Superior temporal gyrus (tissue), 1 donor: ENCODE measurements at regions not wholly inside any gene's neighbourhood (a gene's known extent, or its start where the extent isn't known, plus 50 kb on each side); places are given as distances from the start of the nearest gene placed in this dataset.

Experiments used
- DNase-seq: peaks from one replicate; pipeline ENCODE4 v3.0.0-alpha.2; 2016; ENCODE audit errors: extremely low spot score

DNA sequence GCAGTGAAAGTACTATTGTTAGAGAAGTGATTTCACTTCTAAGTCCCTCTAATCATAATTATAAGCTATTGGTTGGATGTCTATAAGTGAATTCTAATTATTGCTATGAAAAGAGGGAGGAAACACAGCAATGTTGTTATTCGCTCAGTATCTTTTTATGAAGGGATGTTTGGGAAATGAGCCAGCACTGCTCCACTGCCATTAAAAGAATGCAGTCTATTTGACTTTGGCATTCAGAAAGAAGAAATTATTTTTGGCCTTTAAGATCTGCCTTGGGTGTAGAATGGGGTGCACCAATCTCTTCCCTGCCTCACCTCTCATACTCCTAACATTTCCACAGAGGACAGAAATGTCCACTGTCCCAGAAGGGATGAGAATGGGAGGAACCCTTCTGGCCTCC lies 332.0 kb downstream of the SPATA31D1 start:
- no peak for DNase-seq

DNA sequence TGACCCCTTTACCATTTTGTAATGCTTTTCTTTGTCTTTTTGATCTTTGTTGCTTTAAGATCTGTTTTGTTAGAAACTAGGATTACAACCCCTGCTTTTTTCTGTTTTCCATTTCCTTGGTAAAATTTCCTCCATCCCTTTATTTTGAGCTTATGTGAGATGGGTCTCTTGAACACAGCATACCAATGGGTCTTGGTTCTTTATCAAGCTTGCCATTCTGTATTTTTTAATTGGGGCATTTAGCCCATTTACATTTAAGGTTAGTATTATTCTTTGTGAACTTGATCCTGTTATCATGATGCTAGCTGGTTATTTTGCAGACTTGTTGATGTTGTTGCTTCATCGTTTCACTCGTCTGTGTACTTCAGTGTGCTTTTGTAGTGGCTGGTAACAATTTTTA lies 337.3 kb downstream of the SPATA31D1 start:
- DNase-seq: no peak

DNA sequence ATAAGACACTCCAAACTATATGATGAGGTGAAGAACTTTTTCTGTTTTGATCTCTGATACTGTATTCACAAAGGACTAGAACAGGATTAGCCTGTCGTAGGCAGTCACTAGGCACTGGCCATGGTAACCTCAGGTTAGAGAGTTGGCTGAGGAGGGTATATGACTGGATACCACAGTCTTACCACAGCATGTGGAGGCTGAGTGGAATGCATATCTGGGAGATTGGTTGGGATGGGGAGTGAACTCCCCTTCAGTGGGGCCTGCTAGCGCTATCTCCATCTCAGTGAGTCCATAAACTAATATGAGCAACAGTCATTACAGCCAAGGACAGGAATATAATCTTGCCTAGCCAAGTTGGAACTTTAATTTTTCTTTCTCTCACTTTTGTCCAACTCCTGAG lies 339.1 kb downstream of the SPATA31D1 start:
- DNase-seq: no peak

DNA sequence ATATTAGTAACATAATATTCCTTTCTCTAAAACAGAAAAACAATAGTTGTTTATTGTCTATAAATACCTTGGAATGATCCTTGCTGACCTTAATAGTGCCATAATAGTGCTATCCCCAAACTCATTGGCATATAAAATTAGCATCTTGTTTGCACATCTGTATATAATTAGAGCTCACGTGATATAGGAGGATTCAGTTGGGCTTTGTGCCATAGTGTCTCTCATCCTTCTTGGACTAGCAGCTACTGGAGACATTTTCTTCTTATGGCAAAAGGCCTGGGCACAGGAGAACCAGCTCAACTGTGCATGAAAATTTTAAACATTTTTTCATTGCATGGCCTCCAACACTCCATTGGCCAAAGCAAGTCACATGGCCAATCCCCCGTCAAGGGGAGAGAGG lies 342.5 kb downstream of the SPATA31D1 start:
- DNase-seq: no peak

DNA sequence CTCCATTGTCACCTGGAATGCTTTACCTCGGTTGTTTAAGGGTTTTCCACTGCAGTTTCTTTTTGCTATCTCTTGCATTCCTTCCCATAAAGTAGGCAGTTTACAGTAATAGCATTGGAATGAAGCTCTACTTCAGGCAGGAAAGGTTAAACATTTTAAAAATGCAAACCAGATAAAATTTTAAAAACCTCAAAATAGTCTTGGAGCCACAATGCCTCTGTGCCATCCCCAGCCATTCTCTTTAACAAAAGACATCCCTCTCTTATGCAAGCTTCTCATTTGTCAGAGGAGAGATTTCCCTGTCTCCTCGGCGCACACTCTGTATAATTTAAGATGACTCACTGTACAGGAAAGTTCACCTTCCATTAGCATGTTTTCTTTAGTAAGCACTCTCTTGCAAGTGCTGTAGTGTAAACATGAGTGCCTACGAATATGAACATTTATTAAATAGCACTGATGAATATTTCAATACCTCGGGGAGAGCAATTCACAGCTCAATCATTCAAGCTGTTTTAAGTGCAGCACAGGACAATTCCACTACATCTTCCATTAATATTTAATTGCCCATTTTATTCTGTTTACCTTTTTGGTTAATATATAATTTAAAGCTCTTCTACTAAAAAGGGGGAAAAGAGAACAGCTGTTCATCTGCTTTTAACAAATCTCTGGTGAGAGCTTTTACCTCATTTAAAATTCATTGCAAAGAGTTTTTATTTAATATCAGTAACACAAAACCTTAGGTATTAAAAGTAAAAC lies 343.6 kb downstream of the SPATA31D1 start:
- DNase-seq: no peak

DNA sequence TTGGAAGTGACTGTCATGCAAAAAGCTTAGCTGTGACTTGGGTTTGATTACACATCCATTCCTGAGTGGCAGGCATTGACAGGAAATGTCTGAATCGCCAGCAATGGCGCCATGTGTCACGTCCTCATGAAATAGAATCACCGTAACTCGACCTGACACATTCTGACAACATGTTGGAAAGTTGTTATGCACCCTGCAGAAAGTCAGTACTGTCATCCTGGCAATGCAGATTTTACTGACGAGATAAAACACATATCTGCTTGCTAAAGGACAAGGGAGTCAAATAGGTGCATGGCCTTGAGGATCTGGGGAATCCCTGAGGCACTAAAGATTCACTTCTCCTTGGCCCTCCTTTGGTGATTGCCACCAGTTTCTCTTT lies 344.2 kb downstream of the SPATA31D1 start:
- DNase-seq: no peak

DNA sequence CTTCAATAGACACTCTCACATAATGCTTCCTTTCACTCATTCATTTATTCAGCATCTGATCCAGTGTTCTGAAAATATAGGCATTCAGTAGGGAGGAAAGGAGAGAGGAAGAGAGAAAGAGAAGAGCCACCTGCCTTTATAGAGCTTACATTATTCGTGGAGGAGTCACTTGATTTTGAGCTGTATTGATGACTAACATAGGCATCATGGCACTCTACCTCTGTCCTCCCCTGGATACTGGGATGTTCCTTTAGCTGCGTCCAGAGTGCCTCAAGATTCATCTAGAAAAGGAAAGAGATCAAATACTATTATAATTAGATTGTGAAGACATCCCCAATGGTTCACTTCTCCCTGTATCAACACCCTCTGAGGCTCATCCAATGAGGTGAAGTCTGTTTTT lies 345.1 kb downstream of the SPATA31D1 start:
- DNase-seq: no peak

GRCh38 chr9:82334286-82334685 lies 345.7 kb downstream of the SPATA31D1 start:
- no peak for DNase-seq

- no peak for DNase-seq
Measured at GRCh38 chr9:82337351-82337750, 348.8 kb downstream of the SPATA31D1 start.

DNA sequence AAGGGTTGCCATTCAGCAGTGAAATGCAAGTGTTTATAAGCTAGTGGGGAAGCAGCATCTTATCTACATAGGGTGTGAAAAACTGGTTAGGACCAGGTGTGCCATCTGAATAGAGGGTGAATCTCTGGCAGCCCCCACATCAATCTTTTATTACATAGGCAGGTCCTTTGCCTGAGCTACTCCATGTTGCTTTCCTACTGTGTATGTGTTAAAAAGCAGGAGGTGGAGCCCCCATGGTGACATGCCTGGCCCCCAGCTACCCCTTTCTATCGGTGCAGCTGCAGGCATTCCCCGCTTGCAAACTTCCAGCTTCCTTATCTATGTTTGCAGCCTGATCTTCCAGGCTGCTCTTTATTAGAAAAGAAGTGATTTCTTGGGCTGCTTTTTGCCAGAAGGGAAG lies 353.5 kb downstream of the SPATA31D1 start:
- no peak for DNase-seq

- DNase-seq: no peak
Measured at GRCh38 chr9:82346040-82346439, 357.5 kb downstream of the SPATA31D1 start.

GRCh38 chr9:82353631-82354278 lies 365.2 kb downstream of the SPATA31D1 start:
- no peak for DNase-seq

- no peak for DNase-seq
Measured at GRCh38 chr9:82354279-82354659, 365.7 kb downstream of the SPATA31D1 start.

- no peak for DNase-seq
Measured at GRCh38 chr9:82356131-82356530, 367.6 kb downstream of the SPATA31D1 start.

GRCh38 chr9:82356871-82357270 lies 368.3 kb downstream of the SPATA31D1 start:
- no peak for DNase-seq

GRCh38 chr9:82363198-82363597 lies 374.6 kb downstream of the SPATA31D1 start:
- DNase-seq: no peak

DNA sequence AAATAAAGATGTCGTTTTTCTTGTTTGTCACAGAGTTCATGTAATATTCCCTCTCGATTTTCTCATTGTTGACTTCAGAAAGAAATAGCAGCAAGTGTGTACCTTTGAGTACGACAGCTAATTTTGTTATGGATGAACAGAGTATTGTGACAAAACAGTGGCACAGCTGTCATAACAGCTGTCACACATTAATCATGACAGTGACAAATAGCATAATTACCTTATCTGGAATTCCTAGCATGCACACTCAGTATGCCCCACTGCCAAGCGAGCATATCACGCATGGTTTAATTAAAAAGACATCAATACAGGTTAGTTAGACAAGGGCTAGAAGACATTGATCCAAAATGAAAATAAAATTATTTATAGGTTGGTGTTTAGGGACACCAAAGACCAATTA lies 375.1 kb downstream of the SPATA31D1 start:
- no peak for DNase-seq

GRCh38 chr9:82367016-82367415 lies 378.4 kb downstream of the SPATA31D1 start:
- DNase-seq: no peak

DNA sequence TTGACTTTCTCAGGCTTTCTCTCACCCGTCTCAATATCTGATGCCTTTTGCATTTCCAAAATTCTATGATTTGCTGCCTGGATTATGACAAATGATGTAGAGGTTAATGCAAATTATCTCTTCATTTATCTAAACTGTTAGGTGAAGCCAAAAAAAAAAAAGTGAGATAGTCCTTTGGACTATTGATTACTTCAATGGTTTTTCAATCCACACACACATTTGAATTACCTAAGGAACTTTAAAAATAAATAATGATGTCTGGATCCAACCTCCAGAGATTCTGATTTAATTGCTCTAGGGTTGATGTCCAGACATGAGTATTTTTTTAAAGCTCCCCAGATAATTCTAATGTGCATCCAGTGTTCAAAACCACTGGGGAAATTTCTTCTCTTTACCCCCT lies 379.4 kb downstream of the SPATA31D1 start:
- DNase-seq: no peak

GRCh38 chr9:82369251-82369945 lies 380.8 kb downstream of the SPATA31D1 start:
- DNase-seq: no peak

DNA sequence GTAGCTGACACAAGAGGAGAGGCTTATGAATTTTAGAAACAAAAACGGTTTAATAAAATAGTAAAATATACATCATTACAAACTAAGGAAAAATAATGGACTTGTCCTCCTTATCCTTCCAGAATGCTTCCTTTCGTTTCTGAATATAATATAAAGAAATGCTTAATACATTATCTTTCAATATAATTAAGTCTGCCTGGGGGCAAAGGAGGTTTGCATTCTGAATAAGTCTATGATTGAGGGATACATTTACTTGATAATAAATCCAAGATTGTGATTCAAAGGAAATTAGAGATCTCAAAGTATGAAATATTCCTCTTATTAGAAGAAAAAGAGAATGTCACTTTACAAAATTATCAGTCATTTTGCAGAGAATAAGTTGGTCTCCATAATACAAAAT lies 386.5 kb downstream of the SPATA31D1 start:
- no peak for DNase-seq

DNA sequence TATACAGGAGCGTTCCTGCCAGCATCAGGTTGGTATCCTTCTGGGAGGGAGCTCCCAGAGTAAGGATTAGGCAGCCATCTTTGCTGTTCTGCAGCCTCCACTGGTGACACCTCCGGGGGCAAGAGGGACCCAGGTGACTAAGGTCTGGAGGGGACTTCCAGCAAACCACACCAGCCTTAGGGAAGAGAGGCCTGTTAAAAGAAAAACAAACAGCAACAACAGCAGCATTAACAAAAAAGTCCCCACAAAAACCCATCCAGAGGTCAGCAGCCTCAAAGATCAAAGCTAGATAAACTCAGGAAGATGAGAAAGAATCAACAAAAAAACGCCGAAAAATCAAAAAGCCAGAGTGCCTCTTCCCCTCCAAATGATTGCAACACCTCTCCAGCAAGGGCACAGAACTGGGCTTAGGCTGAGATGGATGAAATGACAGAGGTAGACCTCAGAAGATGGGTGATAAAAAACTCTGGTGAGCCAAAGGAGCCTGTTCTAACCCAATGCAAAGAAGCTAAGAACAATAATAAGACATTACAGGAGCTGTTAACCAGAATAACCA lies 388.2 kb downstream of the SPATA31D1 start:
- no peak for DNase-seq
